RPMI8226 (cell line): ENCODE measurements at regions not wholly inside any gene's neighbourhood (a gene's known extent, or its start where the extent isn't known, plus 50 kb on each side); places are given as distances from the start of the nearest gene placed in this dataset.

ENCODE experiments used
- DNase-seq: peaks from one replicate; pipeline ENCODE4 v3.0.0-alpha.2; 2015

DNA sequence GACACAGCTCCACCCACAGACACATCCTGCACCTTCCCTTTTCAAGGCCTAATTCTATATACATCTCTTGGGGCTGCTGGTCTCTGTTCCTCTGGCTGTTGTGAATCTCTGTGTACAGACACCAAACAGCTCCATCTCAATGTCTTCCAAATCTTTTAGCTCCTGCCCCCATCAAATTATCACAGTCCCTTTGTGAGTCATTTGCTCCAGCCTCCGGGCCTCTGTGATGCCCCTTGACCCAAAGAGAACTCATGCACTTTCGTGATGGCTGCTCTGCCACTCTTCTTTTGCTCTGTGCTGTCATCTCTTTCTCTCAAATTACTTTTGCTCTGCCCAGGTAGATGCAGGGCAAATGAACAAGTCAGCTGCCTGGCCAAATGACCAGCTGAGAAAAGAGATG lies 369.0 kb upstream of the CDIN1 start:
- no peak for DNase-seq

DNA sequence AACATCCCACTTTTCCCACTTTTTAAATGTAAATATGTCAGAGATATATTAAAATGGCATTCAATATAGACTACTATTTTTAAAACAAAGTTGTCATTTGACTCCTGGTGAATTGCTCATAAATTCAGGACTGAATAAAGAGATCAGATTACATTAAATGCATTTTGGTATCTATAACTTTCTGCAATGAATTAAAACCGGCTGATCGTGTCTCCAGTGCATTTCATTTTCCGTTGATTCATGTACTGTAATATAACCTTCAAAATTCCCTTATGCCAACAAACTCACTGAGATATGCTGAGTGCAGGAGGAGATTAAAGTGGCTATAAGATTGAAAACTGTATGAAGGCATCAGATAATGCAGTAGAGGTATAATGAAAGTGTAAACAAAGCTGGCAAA lies 361.1 kb upstream of the CDIN1 start:
- DNase-seq = no peak

- DNase-seq = no peak
Measured at GRCh38 chr15:36218991-36219390, 360.4 kb upstream of the CDIN1 start.

DNA sequence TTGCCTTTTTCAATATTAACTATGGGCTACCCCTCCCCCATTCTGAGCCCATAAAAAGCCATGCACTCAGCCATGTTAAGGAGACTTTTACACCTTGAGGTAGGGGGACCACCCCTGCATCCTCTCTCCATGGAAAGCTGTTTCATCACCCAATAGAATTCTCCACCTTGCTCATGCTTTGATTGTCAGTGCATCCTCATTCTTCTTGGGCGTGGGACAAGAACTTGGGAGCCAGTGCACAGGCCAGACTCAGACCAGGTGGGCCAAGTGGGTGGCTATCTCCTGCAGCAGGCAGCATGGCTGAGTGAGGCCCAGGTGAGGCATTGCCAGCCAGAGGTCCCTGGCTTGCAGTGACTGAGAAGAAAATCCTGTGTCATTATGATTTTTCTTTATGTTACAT lies 357.4 kb upstream of the CDIN1 start:
- no peak for DNase-seq

- no peak for DNase-seq
Measured at GRCh38 chr15:36230776-36231175, 348.6 kb upstream of the CDIN1 start.

DNA sequence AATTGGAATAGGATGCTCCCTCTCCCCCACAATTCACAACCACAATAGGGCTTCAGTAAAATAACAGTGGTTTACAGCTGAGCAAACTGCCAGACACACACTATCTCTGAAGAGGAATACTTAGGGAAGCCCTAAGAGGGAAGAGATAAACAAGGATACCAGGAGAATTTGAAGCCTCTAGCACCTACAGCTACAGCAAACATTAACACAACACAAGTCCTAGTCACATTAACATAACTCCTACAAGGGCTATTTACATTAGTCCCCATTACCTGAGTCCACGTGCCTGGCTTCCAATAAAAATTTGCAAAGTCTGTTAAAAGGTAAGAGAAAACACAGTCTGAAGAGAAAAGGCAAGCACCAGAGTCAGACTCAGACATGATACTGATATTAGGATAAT lies 346.9 kb upstream of the CDIN1 start:
- DNase-seq = no peak

DNA sequence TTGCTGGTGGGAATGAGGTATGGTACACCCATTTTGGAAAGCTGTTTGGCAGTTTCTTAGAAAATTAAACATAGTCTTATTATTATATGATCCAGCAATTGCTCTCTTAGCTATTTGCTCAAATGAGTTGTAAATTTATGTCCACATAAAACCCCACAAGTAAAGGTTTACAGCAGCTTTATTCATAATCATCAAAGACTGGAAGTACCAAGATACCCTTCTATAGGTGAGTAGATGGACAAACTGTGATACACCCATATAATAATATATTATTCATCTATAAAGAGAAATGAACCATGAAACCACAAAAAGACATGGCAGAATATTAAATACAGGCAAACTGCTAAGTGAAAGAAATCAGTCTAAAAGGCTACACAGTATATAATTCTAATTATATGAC lies 344.7 kb upstream of the CDIN1 start:
- no peak for DNase-seq

GRCh38 chr15:36235173-36235572 lies 344.3 kb upstream of the CDIN1 start:
- no peak for DNase-seq

GRCh38 chr15:36239509-36239908 lies 339.9 kb upstream of the CDIN1 start:
- DNase-seq = no peak

DNA sequence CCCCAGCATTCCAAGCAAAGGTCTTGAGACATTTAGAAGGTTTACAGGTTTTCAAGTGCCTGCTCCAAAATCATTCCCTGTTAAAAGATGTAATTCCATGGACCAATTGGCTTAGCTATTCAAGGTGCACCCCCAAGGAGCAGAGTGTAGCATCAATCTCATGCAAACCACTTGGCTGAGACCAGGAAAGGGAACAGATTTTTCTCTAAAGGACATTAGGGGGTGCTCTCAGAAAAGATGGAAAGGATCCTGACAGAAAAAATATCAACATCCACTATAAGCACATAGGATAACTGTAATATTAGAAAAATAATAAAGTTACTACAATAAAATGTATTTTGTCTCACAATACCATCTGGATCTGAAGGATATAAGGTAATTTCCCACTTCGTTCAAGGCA lies 328.0 kb upstream of the CDIN1 start:
- DNase-seq = no peak

GRCh38 chr15:36252146-36252711 lies 327.2 kb upstream of the CDIN1 start:
- no peak for DNase-seq

DNA sequence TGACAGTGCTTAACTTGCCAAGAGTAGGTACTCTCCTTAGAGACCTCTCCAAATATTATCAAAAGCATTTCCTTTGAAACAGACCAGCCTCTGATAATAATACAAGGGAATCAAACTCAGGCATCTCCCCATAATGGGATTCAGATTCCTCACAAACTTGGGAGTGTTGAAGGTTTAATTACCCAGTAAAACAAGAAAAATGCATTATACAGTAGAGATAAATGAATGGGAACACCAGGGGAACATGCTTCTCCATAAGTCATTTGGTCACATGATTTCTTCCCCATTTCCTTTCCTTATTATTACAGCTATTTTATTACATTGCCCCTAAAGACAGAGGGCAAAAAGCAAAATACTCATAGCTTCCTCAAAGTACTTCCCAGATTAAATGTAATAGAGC lies 325.0 kb upstream of the CDIN1 start:
- no peak for DNase-seq

DNA sequence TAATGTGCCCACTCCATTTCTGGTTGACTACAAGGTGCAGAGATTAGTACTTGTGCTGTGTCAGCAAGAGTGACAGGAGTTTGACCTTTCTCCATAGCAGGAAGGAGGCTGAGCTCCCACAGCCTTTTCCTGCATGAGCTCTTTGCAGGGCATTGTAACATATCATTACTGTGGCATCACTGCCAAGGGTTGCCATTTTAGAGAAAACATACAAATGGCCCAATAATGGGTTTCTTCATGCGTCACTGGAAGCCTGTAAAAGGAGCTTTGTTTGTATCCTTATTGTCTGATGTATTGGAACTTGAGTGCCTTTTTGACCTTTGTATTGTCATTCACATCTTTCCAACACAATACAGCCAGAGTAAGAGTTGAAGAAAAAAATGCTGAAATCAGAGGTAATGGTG lies 323.0 kb upstream of the CDIN1 start:
- DNase-seq = no peak

DNA sequence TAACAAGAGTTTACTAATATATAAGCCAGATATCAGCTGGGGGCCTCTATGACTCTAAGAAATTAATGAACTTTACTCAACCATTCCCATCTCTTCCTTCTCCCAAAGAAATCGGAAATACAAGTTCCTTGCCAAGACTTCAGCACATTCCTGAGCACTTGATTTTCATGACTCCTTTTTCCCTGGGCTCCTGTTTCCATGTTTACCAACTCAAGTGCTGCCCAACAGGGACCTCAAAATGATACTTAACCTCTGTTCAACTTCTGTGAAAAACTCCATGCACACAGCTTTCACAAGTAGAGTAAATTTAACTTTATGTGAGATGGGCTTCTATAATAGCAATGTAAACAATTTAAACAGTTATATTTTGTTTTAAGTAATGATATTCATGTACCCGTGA lies 315.8 kb upstream of the CDIN1 start:
- no peak for DNase-seq

DNA sequence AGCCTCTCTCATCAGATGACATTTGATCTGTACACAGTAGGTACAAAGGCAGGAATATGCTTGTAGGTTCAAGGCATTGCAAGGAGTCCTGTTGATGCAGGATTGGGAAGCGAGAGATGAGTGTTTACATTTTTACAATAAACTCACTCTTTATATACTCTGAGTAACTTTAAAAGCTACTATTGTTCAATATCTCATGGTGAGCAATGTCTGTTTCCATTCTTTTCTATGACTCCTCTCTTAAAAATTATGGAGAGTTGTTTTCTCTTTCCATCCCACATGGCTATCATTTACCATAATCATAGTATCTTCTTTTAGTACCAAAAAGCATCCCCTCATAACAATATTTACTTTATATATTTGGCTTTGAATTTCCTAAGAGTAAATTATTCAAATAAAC lies 314.0 kb upstream of the CDIN1 start:
- no peak for DNase-seq

GRCh38 chr15:36271048-36271447 lies 308.4 kb upstream of the CDIN1 start:
- DNase-seq = no peak

GRCh38 chr15:36275656-36276055 lies 303.8 kb upstream of the CDIN1 start:
- no peak for DNase-seq

DNA sequence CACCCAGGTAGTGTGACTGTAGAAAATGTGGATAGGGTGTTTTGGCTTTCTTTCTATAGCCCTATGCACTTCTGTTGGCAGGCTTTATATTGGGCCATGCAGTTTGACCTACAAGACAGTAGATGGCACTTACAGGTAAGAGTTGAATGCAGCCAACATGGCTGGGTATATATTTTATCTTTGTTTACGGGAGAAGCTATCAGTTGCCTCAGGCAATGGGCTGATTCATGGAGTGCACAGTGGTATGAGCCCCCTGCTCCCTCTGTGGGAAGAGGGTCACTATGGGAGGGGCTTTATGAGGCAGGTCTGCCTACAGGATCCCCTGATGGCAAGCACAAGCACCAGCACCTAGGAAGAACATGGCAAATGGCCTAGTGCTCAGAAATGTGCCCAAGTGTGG lies 301.2 kb upstream of the CDIN1 start:
- no peak for DNase-seq

GRCh38 chr15:36282821-36283220 lies 296.6 kb upstream of the CDIN1 start:
- no peak for DNase-seq

GRCh38 chr15:36284911-36285310 lies 294.5 kb upstream of the CDIN1 start:
- no peak for DNase-seq

DNA sequence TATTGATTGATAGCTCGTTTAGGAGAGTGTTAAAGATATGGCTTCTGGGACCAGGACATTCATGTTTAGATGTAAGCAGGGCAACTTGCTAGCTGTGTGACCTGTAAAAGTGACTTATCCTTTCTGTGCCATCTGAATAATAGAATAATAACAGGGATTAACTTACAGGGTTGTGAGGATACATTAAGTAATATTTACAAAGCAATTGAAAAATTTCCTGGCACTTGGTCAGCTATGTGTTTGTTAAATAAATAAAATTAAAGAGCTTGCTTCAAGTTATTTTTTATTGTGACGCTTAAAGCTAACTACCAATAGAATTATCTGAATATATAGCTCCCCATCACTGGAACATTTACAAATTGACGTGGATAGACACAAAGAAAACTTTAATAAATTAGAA lies 287.9 kb upstream of the CDIN1 start:
- no peak for DNase-seq

DNA sequence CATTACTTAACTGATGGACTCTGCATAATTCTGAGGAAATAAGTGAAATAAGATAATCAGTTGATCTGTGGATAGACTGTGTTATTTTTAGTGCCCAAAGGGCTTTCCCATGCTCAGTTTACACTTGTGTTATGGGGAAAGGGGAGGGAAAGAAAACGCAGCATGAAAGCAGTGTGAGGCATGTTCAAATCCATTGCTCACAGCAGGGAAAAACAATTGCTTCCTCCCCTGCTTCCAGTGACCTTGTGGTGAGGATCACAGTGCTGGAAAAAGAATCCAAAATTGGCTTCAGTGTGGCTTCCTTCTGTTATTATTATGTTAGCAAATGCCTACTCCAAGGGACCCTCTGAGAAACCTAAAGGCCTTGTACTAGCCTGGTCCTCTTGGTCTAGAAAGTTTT lies 285.1 kb upstream of the CDIN1 start:
- no peak for DNase-seq

- DNase-seq = no peak
Measured at GRCh38 chr15:36301947-36302346, 277.5 kb upstream of the CDIN1 start.

DNA sequence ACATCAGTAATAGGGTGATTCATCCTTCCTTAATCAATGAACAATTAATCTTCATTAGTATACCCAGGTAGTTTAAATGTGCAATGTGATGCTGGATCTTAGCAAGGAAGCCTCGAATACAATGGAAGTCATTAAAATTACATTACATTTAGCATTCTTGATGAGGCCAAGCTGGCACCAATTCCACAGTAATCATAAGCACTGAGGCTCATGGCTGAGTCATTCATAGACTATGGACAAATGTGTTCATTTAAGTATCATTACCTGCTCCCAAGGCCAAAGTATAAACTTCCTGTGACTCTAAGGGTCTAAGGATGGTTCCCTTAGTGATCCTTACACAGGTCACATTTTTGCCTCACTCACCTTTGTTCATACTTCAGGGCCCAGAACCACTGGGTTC lies 266.4 kb upstream of the CDIN1 start:
- no peak for DNase-seq

- DNase-seq = no peak
Measured at GRCh38 chr15:36313736-36314280, 265.6 kb upstream of the CDIN1 start.

GRCh38 chr15:36315649-36316048 lies 263.8 kb upstream of the CDIN1 start:
- no peak for DNase-seq
